SJSA1 (cell line): ENCODE measurements at regions not wholly inside any gene's neighbourhood (a gene's known extent, or its start where the extent isn't known, plus 50 kb on each side); places are given as distances from the start of the nearest gene placed in this dataset.
"Not testable (repeated sequence)": the region's sequence is repeated elsewhere in the genome, so short reads cannot be mapped to it uniquely, and the experiment has no call there.

Experiments used
- DNase-seq, 2 experiments: peaks; one replicate each; pipeline ENCODE4 v3.0.0-alpha.2; 2015 to 2020; ENCODE audit warnings: low spot score in 2 of 2, low read depth in 1 of 2
- H3K27ac ChIP-seq: fragments of 250-450 bp; sonication (Bioruptor Pico); 2 replicates; pipeline ENCODE4 v1.5.1; 2020; ENCODE audit warnings: mild to moderate bottlenecking, moderate library complexity
- H3K27me3 ChIP-seq: fragments of 250-450 bp; sonication (Bioruptor Pico); replicated peaks from 2 replicates; pipeline ENCODE4 v1.5.1; 2020; ENCODE audit warnings: mild to moderate bottlenecking, moderate library complexity
- H3K36me3 ChIP-seq: fragments of 250-450 bp; sonication (Bioruptor Pico); 2 replicates; pipeline ENCODE4 v1.5.1; 2020; ENCODE audit warnings: mild to moderate bottlenecking
- H3K4me1 ChIP-seq: fragments of 250-450 bp; sonication (Bioruptor Pico); replicated peaks from 2 replicates; pipeline ENCODE4 v1.6.1; 2021; ENCODE audit warnings: mild to moderate bottlenecking
- H3K4me3 ChIP-seq: fragments of 250-450 bp; sonication (Bioruptor Pico); 2 replicates; pipeline ENCODE4 v1.5.1; 2020; ENCODE audit warnings: mild to moderate bottlenecking
- H3K9me3 ChIP-seq: fragments of 250-450 bp; sonication (Bioruptor Pico); replicated peaks from 2 replicates; pipeline ENCODE4 v1.5.1; 2020; ENCODE audit warnings: mild to moderate bottlenecking

DNA sequence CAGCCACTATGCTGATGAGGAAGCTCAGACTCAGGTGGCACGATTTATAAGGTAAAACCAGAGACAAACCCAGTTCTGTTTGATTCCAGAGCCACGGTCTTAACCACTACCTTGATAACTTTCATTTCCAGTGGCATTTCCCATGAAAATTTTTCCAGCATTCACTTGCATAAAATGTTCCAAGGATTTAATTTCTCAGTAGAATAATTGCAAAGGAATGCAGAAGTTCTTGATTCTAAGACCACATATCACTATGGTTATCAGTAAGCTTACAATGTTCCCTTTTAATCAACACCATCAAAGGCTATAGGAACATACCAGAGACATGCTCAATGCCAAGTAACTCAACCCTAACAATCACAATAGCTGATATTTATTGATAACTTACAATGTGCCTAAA, 306.0 kb upstream of the HS3ST5 start:
- no peaks in the 10 kb centered on the region for H3K4me1 ChIP-seq
- H3K27ac ChIP-seq: no peak overlapping the region

DNA sequence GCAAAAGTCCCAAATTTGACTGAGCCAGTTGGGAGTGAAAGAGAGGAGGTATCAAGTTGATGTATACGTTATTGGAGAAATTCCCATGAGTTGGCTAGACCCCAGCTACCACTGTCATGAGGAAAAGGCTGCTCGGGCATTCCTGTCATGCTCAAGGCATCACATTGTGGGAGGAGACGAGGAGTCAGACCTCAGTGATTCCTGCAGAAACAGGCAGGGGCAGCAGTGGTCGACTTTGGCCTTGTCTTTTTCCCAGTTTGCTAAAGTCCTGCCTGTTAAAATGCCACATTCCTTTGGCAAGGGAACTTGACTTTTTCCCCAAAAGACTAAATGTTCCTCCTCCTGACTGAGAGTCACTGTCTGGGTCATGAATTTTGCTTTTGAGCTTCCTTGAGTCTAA, 295.5 kb upstream of the HS3ST5 start:
- Histone ChIP-seq H3K4me1 (no peaks in the 10 kb centered on the region), H3K27me3 (no peaks in the 10 kb centered on the region; the same call in 1 of the 2 replicates), H3K27ac (no peak overlapping the region), H3K9me3 (no peaks in the 10 kb centered on the region), H3K36me3 (no peaks in the 10 kb centered on the region), H3K4me3 (no peak overlapping the region)
- no peak for DNase-seq

More for the DNA sequence above, 306.0 kb upstream of the HS3ST5 start:
- no peak for DNase-seq
- H3K4me3 ChIP-seq: no peak overlapping the region
- H3K9me3 ChIP-seq: no peaks in the 10 kb centered on the region
- H3K36me3 ChIP-seq: no peaks in the 10 kb centered on the region
- H3K27me3 ChIP-seq: peaks cover 3% of the 10 kb centered on the region; the same call in 1 of the 2 replicates

DNA sequence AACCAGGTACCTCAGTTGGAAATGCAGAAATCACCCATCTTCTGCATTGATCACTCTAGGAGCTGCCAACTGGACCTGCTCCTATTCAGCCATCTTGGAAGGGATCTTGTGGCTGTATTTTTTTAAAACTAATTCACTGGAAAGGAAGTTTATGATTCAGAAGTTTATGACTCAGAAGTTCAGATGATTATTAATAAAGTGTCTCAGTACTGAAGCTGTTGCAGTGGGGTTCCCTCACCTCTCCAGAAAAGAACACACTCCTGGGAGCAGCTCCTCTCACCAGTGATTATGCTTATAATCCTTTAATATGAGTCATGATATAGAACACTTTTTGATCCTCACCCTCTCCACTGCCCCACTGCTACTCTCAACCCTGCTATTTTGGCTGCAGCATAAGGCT, 291.2 kb upstream of the HS3ST5 start:
- Histone ChIP-seq H3K27me3 (no peaks in the 10 kb centered on the region), H3K4me1 (no peaks in the 10 kb centered on the region), H3K36me3 (no peaks in the 10 kb centered on the region), H3K9me3 (no peaks in the 10 kb centered on the region), H3K27ac (no peak overlapping the region), H3K4me3 (no peak overlapping the region)
- DNase-seq: no peak

DNA sequence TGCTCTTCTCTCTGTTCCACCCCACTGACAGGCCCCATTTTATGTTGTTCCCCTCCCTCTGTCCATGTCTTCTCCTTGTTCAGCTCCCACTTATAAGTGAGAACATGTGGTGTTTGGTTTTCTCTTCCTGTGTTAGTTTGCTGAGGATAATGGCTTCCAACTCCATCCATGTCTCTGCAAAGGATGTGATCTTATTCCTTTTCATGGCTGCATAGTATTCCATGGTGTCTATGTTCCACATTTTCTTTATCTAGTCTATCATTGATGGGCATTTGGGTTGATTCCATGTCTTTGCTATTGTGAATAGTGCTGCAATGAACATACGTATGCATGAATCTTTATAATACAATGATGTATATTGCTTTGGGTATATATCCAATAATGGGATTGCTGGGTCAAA, 283.4 kb upstream of the HS3ST5 start:
- not testable (repeated sequence) for H3K27me3 ChIP-seq, H3K4me3 ChIP-seq

DNA sequence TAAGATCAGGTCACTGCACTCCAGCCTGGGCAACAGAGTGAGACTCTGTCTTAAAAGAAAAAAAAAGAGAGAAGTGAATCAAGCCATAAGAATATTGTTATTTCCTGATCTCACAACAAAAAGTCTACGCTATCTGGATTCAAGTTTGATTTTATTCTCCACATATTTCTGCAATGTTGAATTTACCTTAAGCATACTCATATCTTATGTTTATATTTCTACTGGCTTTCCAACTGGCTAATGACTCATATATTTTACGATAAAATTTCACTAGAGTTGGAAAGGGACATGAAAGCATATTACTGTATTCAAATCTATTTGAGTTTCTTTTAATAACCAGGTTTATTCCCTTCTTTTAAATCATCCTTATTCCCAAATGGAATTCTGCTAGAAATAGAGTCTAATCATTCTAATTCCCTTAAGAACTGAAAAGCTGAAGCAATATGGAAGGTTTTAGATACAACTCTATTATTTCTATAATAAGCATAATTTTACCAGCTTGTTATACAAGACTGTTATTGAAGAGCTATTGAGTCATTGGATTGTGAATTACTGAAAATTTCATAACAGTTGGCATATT, 276.9 kb upstream of the HS3ST5 start:
- Histone ChIP-seq H3K27ac (no peak overlapping the region), H3K36me3 (no peaks in the 10 kb centered on the region), H3K4me1 (no peaks in the 10 kb centered on the region), H3K4me3 (no peak overlapping the region), H3K9me3 (no peaks in the 10 kb centered on the region), H3K27me3 (peaks cover 3% of the 10 kb centered on the region; the same call in 1 of the 2 replicates)
- no peak for DNase-seq

More for the DNA sequence above, 283.4 kb upstream of the HS3ST5 start:
- not testable (repeated sequence) for H3K4me1 ChIP-seq, H3K36me3 ChIP-seq, H3K9me3 ChIP-seq, DNase-seq, H3K27ac ChIP-seq

DNA sequence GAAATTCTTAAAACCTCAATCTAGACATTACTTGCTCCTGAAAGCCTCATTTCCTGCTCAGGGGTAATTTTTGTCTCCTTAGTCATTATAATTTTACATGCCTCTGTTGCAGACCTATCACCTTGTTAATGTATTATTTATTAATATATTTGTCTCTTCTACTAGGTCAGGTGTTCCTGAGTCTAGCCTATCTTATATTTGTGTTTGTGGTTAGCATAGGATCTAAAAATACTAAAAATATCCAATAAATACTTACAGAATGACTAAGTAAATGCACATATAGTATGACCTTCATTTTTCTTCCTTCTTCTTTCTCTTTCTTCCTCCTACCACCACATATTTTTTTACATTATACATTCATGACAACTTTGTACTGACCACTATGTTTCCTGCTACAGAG, 268.9 kb upstream of the HS3ST5 start:
- no peak for DNase-seq
- no peaks in the 10 kb centered on the region for H3K9me3 ChIP-seq

DNA sequence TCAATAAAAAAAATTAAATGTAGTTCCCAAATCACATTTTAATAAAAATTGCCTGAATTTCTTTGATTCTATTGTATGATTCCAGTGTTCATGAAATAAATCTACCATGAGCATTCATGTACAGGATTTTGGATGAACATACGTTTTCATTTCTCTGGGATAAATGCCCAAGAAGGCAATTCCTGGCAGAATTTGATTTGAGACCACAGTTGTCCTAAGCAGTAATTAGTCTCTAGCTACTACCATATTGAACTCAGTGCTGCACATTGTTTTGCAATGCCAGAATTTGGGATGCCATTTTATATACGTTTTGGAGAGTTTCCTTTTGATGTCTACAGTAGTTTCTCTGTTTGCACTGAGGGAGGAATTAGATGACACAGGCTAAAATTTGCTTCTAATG, 265.3 kb upstream of the HS3ST5 start:
- DNase-seq: no peak
- no peaks in the 10 kb centered on the region; the same call in 1 of the 2 replicates for H3K27me3 ChIP-seq
- H3K27ac ChIP-seq: no peak overlapping the region
- no peaks in the 10 kb centered on the region for H3K9me3 ChIP-seq
- H3K36me3 ChIP-seq: no peaks in the 10 kb centered on the region
- H3K4me1 ChIP-seq: no peaks in the 10 kb centered on the region
- no peak overlapping the region for H3K4me3 ChIP-seq

More for the DNA sequence above, 268.9 kb upstream of the HS3ST5 start:
- Histone ChIP-seq H3K4me3 (no peak overlapping the region), H3K4me1 (no peaks in the 10 kb centered on the region), H3K36me3 (no peaks in the 10 kb centered on the region), H3K27me3 (no peaks in the 10 kb centered on the region; the same call in 1 of the 2 replicates), H3K27ac (no peak overlapping the region)

DNA sequence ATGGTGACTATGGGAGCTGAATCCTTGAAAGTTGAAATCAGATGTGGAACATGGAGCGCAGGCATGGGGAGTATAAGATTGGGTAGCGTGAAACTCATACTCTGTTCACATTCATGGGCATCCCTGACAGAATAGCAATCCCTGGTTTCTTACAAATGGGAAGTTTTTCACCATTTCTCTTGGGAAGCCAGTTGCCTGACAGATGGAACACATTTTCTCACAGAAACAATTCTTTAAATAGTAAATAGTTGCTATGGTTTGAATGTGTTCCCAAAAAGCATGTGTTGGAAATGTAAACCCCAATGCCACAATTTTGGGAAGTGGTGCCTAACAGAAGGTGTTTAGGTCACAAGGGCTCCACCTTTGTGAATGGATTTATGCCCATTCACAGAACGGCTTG, 262.8 kb upstream of the HS3ST5 start:
- Histone ChIP-seq H3K27me3 (no peaks in the 10 kb centered on the region; the same call in 1 of the 2 replicates), H3K36me3 (no peaks in the 10 kb centered on the region), H3K9me3 (no peaks in the 10 kb centered on the region), H3K4me3 (no peak overlapping the region), H3K27ac (no peak overlapping the region), H3K4me1 (no peaks in the 10 kb centered on the region)
- DNase-seq: no peak

DNA sequence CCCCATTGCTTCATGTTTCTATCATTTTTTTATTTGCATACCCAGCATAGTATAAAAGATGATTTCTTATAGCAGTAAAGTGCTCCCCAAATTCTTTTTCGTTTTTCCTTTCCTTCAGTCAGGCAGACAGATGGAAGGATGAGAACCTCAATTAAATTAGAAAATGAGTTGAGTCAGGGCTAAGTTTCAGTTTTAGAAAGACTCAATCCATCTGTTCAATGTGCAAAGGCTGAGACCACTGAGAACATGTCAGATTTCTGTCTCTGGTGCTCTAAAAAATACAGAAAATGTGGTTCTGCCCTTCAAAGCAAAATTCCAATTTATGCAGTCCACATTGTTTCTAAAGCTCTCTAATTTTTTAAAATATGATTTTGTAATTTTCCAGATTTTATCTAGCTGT, 257.6 kb upstream of the HS3ST5 start:
- no peak overlapping the region for H3K4me3 ChIP-seq
- DNase-seq: no peak
- H3K9me3 ChIP-seq: no peaks in the 10 kb centered on the region
- no peak overlapping the region for H3K27ac ChIP-seq
- H3K36me3 ChIP-seq: no peaks in the 10 kb centered on the region
- H3K27me3 ChIP-seq: no peaks in the 10 kb centered on the region; the same call in 1 of the 2 replicates
- H3K4me1 ChIP-seq: no peaks in the 10 kb centered on the region

DNA sequence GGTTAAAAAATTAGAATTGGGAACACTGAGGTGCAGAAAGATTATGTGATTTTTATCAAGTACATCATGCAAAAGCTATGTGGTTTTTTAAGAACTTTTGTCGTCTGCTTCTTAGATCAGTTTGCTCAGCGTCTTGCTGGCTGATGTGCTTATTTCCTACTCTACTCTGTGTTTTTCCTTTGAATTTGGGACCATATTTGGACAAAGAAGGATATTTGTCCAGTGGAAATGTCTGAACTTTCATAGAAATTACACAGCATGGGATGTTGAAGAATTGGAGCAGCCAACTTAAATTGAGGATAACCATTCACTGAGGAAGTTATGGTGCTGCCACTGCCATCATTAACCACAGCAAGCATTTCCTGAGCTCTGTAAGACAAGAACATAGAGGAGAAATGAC, 252.8 kb upstream of the HS3ST5 start:
- H3K9me3 ChIP-seq: no peaks in the 10 kb centered on the region
- H3K4me3 ChIP-seq: no peak overlapping the region
- no peaks in the 10 kb centered on the region for H3K36me3 ChIP-seq
- H3K4me1 ChIP-seq: no peaks in the 10 kb centered on the region
- no peak for DNase-seq
- no peak overlapping the region for H3K27ac ChIP-seq
- H3K27me3 ChIP-seq: no peaks in the 10 kb centered on the region; the same call in 1 of the 2 replicates

DNA sequence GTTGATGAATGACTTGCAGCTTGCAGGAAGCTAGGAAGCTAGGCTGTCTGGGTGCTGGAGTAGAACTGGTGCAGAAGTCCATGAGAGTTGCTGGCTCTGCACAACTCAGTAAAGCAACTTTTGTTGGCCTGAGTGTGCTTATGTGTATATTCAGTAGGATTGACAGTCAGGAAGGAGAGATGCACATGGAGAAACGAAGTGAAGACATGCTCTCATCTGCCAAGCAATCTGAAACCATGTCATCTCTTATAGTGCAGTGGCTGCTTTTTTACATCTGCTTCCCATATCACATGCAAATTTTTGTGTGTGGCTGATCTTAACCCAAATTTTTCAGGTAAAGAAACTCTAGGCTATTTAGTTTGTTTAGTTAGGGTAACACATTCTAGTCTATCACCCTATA, 252.4 kb upstream of the HS3ST5 start:
- Histone ChIP-seq H3K4me3 (no peak overlapping the region), H3K27ac (no peak overlapping the region), H3K9me3 (no peaks in the 10 kb centered on the region), H3K4me1 (no peaks in the 10 kb centered on the region), H3K27me3 (no peaks in the 10 kb centered on the region; the same call in 1 of the 2 replicates), H3K36me3 (no peaks in the 10 kb centered on the region)
- DNase-seq: no peak

DNA sequence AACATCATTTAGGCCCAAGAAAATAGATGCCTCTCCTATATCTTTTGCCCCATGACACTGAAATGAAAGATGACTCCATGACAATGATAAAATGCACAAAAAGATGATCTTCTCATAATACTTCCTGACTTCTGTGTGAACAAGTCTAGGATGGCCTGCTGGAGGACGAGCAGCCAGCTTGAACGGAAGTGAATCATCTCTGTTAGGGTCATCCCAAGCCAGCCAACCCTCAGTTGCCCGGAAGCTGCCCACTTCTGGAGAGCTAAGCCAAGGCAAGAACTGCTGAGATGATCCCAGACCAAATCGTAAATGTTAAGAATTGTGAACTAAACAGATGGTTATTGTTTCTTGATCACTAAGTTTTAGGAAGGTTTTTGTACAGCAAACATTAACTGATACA, 249.7 kb upstream of the HS3ST5 start:
- Histone ChIP-seq H3K4me1 (no peaks in the 10 kb centered on the region), H3K36me3 (no peaks in the 10 kb centered on the region)
- no peak for DNase-seq

DNA sequence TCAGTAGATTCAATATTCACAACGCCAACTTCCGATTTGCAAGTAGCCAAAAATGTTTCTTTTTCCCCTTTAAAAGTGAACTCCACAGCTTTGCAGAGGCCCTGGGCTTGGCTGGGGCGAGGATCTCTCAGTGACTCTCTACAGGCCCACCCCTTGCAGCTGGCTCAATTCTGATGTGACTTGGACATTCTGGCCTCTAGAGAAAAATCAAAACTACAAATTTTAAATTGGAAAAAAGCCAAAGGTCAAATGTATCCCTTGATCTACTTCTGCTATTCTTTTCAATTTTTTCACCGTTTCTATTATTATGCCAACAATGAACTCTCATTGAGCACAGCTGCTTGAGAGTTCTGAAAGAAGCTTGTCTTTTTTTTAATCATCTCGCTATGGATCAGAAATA, 245.9 kb upstream of the HS3ST5 start:
- DNase-seq: no peak
- Histone ChIP-seq H3K4me3 (no peak overlapping the region), H3K4me1 (no peaks in the 10 kb centered on the region), H3K27me3 (0 out of 2 replicates have a peak, but pooled peaks cover 7% of the 10 kb centered on the region), H3K27ac (no peak overlapping the region), H3K9me3 (no peaks in the 10 kb centered on the region), H3K36me3 (no peaks in the 10 kb centered on the region)

More for the DNA sequence above, 249.7 kb upstream of the HS3ST5 start:
- no peak overlapping the region for H3K4me3 ChIP-seq
- H3K27me3 ChIP-seq: 0 out of 2 replicates have a peak, but pooled peaks cover 7% of the 10 kb centered on the region
- no peak overlapping the region for H3K27ac ChIP-seq
- no peaks in the 10 kb centered on the region for H3K9me3 ChIP-seq

DNA sequence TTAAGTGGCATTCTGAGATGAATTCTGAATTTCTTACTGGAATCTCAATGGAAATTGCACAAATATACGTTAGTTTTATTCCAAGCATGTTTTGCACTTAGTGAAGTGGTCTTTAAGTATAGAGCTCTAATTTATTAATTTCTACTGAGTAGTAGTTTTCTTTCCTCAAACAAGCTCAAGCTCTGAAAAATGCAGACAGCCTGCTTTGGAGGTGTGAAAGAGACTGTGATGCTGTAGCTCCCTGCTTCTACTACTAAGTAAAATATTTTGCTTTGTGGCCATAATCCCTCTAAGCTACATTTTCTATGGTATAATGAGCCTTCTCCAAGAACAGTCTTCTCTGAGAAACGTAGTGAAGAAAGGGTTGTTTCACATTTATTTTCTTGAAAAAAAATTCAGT, 243.5 kb upstream of the HS3ST5 start:
- H3K4me1 ChIP-seq: no peaks in the 10 kb centered on the region
- no peaks in the 10 kb centered on the region for H3K36me3 ChIP-seq
- H3K27me3 ChIP-seq: 0 out of 2 replicates have a peak, but pooled peaks cover 7% of the 10 kb centered on the region
- no peak overlapping the region for H3K27ac ChIP-seq
- DNase-seq: no peak
- no peak overlapping the region for H3K4me3 ChIP-seq
- no peaks in the 10 kb centered on the region for H3K9me3 ChIP-seq

DNA sequence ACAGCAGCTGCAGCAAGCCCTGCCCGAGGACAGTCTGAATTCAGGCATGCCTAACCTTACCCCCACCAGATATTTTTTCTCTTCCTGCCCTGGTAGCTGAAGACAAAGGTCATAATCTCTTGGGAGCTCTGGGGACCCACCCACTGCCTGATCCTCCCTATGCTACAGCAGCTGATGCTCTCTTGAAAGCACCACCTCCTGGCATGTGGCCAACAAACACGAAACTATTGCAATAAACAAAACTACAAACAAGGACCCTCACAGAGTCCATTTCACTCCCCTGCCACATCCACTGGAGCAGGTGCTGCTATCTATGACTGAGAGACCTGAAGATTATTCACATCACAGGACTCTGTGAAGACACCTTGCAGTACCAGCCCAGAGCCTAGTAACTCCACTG, 238.5 kb upstream of the HS3ST5 start:
- no peak for DNase-seq
- H3K9me3 ChIP-seq: no peaks in the 10 kb centered on the region

More for the DNA sequence above, 238.5 kb upstream of the HS3ST5 start:
- Histone ChIP-seq H3K27me3 (0 out of 2 replicates have a peak, but pooled peaks cover 1% of the 10 kb centered on the region), H3K4me1 (no peaks in the 10 kb centered on the region), H3K36me3 (no peaks in the 10 kb centered on the region), H3K4me3 (no peak overlapping the region), H3K27ac (no peak overlapping the region)
